GM23338 (cell line): ENCODE measurements at regions not wholly inside any gene's neighbourhood (a gene's known extent, or its start where the extent isn't known, plus 50 kb on each side); places are given as distances from the start of the nearest gene placed in this dataset.
A peak's percentile ranks its signal among the peaks of the same experiment; 100 is the strongest.

Experiments
- CREB1 ChIP-seq: fragments of 250-450 bp; sonication (Bioruptor Pico); IDR thresholded peaks from 2 replicates; pipeline ENCODE4 v1.5.0; 2020; ENCODE audit warnings: low read depth, mild to moderate bottlenecking, moderate library complexity
- EZH2 ChIP-seq: fragments of 200-600 bp; sonication (generic); IDR thresholded peaks from one replicate; pipeline ENCODE4 v1.8.0; 2017; ENCODE audit warnings: antibody characterized with exemption, mild to moderate bottlenecking, low read depth; ENCODE audit not compliant: unreplicated experiment
- JUNB ChIP-seq: IDR thresholded peaks from one replicate; pipeline ENCODE4 v1.6.1; 2016; ENCODE audit warnings: antibody characterized with exemption; ENCODE audit not compliant: unreplicated experiment
- NANOG ChIP-seq: IDR thresholded peaks from 2 replicates; pipeline ENCODE4 v1.6.1; 2016; ENCODE audit warnings: antibody characterized with exemption, borderline replicate concordance
- POLR2AphosphoS5 ChIP-seq: IDR thresholded peaks from 2 replicates; pipeline ENCODE4 v1.6.1; 2016; ENCODE audit warnings: antibody characterized with exemption, low read depth
- STAT1 ChIP-seq: IDR thresholded peaks from one replicate; pipeline ENCODE4 v1.6.1; 2016; ENCODE audit warnings: antibody characterized with exemption; ENCODE audit not compliant: unreplicated experiment
- TF ChIP-seq, protein P1 (sequence below), 2 experiments: fragments of 200-600 bp in 1 of 2; sonication (generic) in 1 of 2; conservative IDR thresholded peaks; 2 replicates each; pipeline versions ENCODE4 v1.5.1 to v1.6.1; 2016 to 2017; ENCODE audit warnings: antibody characterized with exemption in 2 of 2, low read depth in 2 of 2, mild to moderate bottlenecking in 2 of 2, moderate library complexity in 1 of 2
- TF ChIP-seq, protein P2 (sequence below): IDR thresholded peaks from 2 replicates; pipeline ENCODE4 v1.6.1; 2016; ENCODE audit warnings: antibody characterized with exemption
- TF ChIP-seq, protein P3 (sequence below): IDR thresholded peaks from one replicate; pipeline ENCODE4 v1.6.1; 2018; ENCODE audit warnings: antibody characterized with exemption; ENCODE audit not compliant: unreplicated experiment

DNA sequence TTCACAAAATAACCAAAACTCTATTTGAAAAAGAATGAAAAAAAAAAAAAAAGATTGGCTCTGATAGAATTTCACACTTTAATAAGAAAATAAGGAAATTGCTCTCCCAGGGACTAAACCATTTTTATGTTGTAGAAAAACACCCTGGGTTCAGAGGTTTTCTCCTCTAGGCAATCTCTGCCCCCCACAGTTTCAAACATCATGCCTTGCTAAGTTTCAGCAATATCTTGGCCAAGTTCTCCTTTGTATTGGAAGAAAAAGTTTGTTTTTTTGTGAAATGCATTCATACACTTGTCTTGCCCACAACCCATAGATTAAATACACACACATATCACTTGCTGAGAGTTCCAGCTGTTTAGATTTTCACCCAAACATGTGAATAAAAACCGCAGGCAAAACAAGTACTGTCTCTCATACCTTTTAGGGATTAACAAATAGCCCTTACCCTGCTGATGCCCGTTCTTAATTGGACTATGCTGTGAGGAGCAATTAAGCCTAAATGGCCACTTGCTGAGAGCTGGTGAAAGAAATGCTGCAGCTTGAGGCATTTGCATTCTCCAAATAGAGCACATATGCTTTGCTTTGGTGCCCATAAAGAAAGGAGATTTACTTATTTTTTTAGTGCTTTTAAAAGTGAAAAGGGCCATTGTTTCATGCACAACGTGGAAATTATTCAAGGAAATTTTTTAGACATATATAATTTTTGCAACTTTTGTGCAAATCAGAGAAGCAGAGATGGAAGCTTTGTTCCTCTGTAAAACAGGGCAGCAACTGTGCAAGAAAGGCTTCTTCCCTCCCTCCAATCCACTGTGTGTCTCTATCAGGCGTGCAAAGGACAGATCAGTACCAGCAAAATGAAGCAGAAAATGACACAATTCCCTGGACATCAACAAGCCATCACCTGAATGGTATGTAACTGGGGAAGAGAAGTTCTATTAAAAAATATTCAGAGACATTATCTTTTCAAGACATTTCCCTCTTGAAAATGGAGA is 262.4 kb upstream of the KIF2A start:
- TF ChIP-seq, protein P1, sequence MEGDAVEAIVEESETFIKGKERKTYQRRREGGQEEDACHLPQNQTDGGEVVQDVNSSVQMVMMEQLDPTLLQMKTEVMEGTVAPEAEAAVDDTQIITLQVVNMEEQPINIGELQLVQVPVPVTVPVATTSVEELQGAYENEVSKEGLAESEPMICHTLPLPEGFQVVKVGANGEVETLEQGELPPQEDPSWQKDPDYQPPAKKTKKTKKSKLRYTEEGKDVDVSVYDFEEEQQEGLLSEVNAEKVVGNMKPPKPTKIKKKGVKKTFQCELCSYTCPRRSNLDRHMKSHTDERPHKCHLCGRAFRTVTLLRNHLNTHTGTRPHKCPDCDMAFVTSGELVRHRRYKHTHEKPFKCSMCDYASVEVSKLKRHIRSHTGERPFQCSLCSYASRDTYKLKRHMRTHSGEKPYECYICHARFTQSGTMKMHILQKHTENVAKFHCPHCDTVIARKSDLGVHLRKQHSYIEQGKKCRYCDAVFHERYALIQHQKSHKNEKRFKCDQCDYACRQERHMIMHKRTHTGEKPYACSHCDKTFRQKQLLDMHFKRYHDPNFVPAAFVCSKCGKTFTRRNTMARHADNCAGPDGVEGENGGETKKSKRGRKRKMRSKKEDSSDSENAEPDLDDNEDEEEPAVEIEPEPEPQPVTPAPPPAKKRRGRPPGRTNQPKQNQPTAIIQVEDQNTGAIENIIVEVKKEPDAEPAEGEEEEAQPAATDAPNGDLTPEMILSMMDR (conservative IDR thresholded peaks at IDR 0.05; ENCODE audit: low read depth in 2 of 2): no peak
- TF ChIP-seq CREB1: peak; percentile 36; the same call in 1 of the 2 replicates
- TF ChIP-seq, protein P2, sequence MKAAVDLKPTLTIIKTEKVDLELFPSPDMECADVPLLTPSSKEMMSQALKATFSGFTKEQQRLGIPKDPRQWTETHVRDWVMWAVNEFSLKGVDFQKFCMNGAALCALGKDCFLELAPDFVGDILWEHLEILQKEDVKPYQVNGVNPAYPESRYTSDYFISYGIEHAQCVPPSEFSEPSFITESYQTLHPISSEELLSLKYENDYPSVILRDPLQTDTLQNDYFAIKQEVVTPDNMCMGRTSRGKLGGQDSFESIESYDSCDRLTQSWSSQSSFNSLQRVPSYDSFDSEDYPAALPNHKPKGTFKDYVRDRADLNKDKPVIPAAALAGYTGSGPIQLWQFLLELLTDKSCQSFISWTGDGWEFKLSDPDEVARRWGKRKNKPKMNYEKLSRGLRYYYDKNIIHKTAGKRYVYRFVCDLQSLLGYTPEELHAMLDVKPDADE: no peak
- no peak for TF ChIP-seq POLR2AphosphoS5
- TF ChIP-seq EZH2: no peak
- TF ChIP-seq STAT1: no peak
- TF ChIP-seq, protein P3, sequence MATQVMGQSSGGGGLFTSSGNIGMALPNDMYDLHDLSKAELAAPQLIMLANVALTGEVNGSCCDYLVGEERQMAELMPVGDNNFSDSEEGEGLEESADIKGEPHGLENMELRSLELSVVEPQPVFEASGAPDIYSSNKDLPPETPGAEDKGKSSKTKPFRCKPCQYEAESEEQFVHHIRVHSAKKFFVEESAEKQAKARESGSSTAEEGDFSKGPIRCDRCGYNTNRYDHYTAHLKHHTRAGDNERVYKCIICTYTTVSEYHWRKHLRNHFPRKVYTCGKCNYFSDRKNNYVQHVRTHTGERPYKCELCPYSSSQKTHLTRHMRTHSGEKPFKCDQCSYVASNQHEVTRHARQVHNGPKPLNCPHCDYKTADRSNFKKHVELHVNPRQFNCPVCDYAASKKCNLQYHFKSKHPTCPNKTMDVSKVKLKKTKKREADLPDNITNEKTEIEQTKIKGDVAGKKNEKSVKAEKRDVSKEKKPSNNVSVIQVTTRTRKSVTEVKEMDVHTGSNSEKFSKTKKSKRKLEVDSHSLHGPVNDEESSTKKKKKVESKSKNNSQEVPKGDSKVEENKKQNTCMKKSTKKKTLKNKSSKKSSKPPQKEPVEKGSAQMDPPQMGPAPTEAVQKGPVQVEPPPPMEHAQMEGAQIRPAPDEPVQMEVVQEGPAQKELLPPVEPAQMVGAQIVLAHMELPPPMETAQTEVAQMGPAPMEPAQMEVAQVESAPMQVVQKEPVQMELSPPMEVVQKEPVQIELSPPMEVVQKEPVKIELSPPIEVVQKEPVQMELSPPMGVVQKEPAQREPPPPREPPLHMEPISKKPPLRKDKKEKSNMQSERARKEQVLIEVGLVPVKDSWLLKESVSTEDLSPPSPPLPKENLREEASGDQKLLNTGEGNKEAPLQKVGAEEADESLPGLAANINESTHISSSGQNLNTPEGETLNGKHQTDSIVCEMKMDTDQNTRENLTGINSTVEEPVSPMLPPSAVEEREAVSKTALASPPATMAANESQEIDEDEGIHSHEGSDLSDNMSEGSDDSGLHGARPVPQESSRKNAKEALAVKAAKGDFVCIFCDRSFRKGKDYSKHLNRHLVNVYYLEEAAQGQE: no peak
- TF ChIP-seq NANOG: peak; percentile 99
- TF ChIP-seq JUNB: no peak
